SU-DHL-6 (cell line): ENCODE measurements at regions not wholly inside any gene's neighbourhood (a gene's known extent, or its start where the extent isn't known, plus 50 kb on each side); places are given as distances from the start of the nearest gene placed in this dataset.

Experiments
- H2AFZ ChIP-seq: fragments of 200-600 bp; sonication (generic); 2 replicates; pipeline ENCODE4 v1.6.1; 2014; ENCODE audit warnings: low read depth, mild to moderate bottlenecking, moderate library complexity, mixed read lengths, antibody characterized with exemption, low read length; ENCODE audit not compliant: severe bottlenecking
- H3F3A ChIP-seq: fragments of 200-600 bp; shearing (Covaris generic); 2 replicates; pipeline ENCODE4 v1.6.0; 2016; ENCODE audit warnings: antibody characterized with exemption, mild to moderate bottlenecking; ENCODE audit not compliant: insufficient read depth
- H3K27ac ChIP-seq: fragments of 200-600 bp; sonication (generic); 2 replicates; pipeline ENCODE4 v1.5.1; 2016; ENCODE audit warnings: low read depth, mild to moderate bottlenecking, low read length, moderate library complexity, mixed read lengths
- H3K27me3 ChIP-seq: fragments of 200-600 bp; sonication (generic), shearing (Covaris generic); 2 replicates; pipeline ENCODE4 v1.6.0; 2014; ENCODE audit warnings: mild to moderate bottlenecking, low read length
- H3K36me3 ChIP-seq: fragments of 200-600 bp; sonication (generic); 2 replicates; pipeline ENCODE4 v1.6.1; 2014; ENCODE audit warnings: mild to moderate bottlenecking, low read length, mixed read lengths
- H3K4me2 ChIP-seq: fragments of 300-600, 200-600 bp; shearing (Covaris generic), sonication (generic); 2 replicates; pipeline ENCODE4 v1.6.0; 2014; ENCODE audit warnings: low read length, low read depth, mild to moderate bottlenecking; ENCODE audit not compliant: poor library complexity, severe bottlenecking
- H3K4me3 ChIP-seq: fragments of 200-600 bp; sonication (generic); 2 replicates; pipeline ENCODE4 v1.5.1; 2014; ENCODE audit warnings: antibody characterized with exemption, low read length, mild to moderate bottlenecking, mixed read lengths; ENCODE audit not compliant: insufficient read depth, poor library complexity, severe bottlenecking
- H3K79me2 ChIP-seq: fragments of 200-600 bp; sonication (generic); 2 replicates; pipeline ENCODE4 v1.6.1; 2014; ENCODE audit warnings: mild to moderate bottlenecking, low read length, moderate library complexity; ENCODE audit not compliant: insufficient read depth
- H3K9ac ChIP-seq: fragments of 200-600 bp; sonication (generic); 2 replicates; pipeline ENCODE4 v1.7.0; 2014; ENCODE audit warnings: mild to moderate bottlenecking, low read length
- H3K9me2 ChIP-seq: fragments of 200-600 bp; sonication (generic); replicated peaks from 2 replicates; pipeline ENCODE4 v1.6.1; 2014; ENCODE audit warnings: low read length; ENCODE audit not compliant: insufficient read depth
- H3K9me3 ChIP-seq: fragments of 200-600 bp; sonication (generic); 2 replicates; pipeline ENCODE4 v1.6.1; 2014; ENCODE audit warnings: low read length, mixed read lengths; ENCODE audit not compliant: insufficient read depth
- H4K20me1 ChIP-seq: fragments of 200-600 bp; sonication (generic); 2 replicates; pipeline ENCODE4 v1.6.1; 2014; ENCODE audit warnings: low read depth, mild to moderate bottlenecking, antibody characterized with exemption, low read length, moderate library complexity, mixed read lengths
- CTCF ChIP-seq: fragments of 200-600 bp; sonication (generic); IDR thresholded peaks from one replicate; pipeline ENCODE4 v1.5.1; 2017; ENCODE audit warnings: antibody characterized with exemption, mild to moderate bottlenecking, low read length, moderate library complexity; ENCODE audit not compliant: insufficient read depth, poor library complexity, severe bottlenecking
- EZH2phosphoT487 ChIP-seq: fragments of 200-600 bp; sonication (generic), shearing (Covaris generic); conservative IDR thresholded peaks from 2 replicates; pipeline ENCODE4 v1.6.1; 2018; ENCODE audit warnings: mild to moderate bottlenecking, antibody characterized with exemption, low read length, moderate library complexity, mixed read lengths

GRCh38 chr10:128326851-128327250, 200.6 kb upstream of the MKI67 start:
- Histone ChIP-seq H3K9me2 (no peaks in the 10 kb centered on the region), H3K27me3 (no peaks in the 10 kb centered on the region), H3K79me2 (no peaks in the 10 kb centered on the region), H3K4me3 (no peak overlapping the region), H3F3A (no peaks in the 10 kb centered on the region), H3K4me2 (no peak overlapping the region), H4K20me1 (no peaks in the 10 kb centered on the region), H3K9me3 (no peaks in the 10 kb centered on the region), H3K9ac (no peak overlapping the region), H2AFZ (no peak overlapping the region), H3K36me3 (no peaks in the 10 kb centered on the region), H3K27ac (no peak overlapping the region)
- TF ChIP-seq CTCF, result no peak
- no peak for TF ChIP-seq EZH2phosphoT487

- H3K36me3 ChIP-seq, result no peaks in the 10 kb centered on the region
- H3K9me3 ChIP-seq, result no peaks in the 10 kb centered on the region
- no peak for TF ChIP-seq EZH2phosphoT487
- no peak for TF ChIP-seq CTCF
- no peak overlapping the region for H2AFZ ChIP-seq
- H3F3A ChIP-seq, result no peaks in the 10 kb centered on the region
- no peak overlapping the region for H3K4me3 ChIP-seq
- no peaks in the 10 kb centered on the region for H4K20me1 ChIP-seq
- no peak overlapping the region for H3K4me2 ChIP-seq
- no peaks in the 10 kb centered on the region for H3K79me2 ChIP-seq
- H3K27me3 ChIP-seq, result no peaks in the 10 kb centered on the region
- H3K9me2 ChIP-seq, result no peaks in the 10 kb centered on the region
- no peak overlapping the region for H3K9ac ChIP-seq
- no peak overlapping the region for H3K27ac ChIP-seq
Observed at GRCh38 chr10:128336401-128336800, 210.2 kb upstream of the MKI67 start.

GRCh38 chr10:128337860-128338378, 211.7 kb upstream of the MKI67 start:
- Histone ChIP-seq H3K36me3 (no peaks in the 10 kb centered on the region), H3K4me3 (no peak overlapping the region), H3K27me3 (no peaks in the 10 kb centered on the region), H3K9ac (no peak overlapping the region), H3F3A (no peaks in the 10 kb centered on the region), H3K27ac (no peak overlapping the region), H3K4me2 (no peak overlapping the region), H3K9me3 (no peaks in the 10 kb centered on the region), H4K20me1 (no peaks in the 10 kb centered on the region), H2AFZ (no peak overlapping the region), H3K9me2 (no peaks in the 10 kb centered on the region), H3K79me2 (no peaks in the 10 kb centered on the region)
- no peak for TF ChIP-seq EZH2phosphoT487
- no peak for TF ChIP-seq CTCF

- no peaks in the 10 kb centered on the region for H3K79me2 ChIP-seq
- H2AFZ ChIP-seq, result no peak overlapping the region
- no peaks in the 10 kb centered on the region for H3K36me3 ChIP-seq
- no peaks in the 10 kb centered on the region for H3K9me3 ChIP-seq
- H3K4me3 ChIP-seq, result no peak overlapping the region
- H3K9me2 ChIP-seq, result no peaks in the 10 kb centered on the region
- H4K20me1 ChIP-seq, result no peaks in the 10 kb centered on the region
- H3K9ac ChIP-seq, result no peak overlapping the region
- H3F3A ChIP-seq, result no peaks in the 10 kb centered on the region
- no peak overlapping the region for H3K27ac ChIP-seq
- no peak overlapping the region for H3K4me2 ChIP-seq
- TF ChIP-seq EZH2phosphoT487 (no peak), CTCF (no peak)
- H3K27me3 ChIP-seq, result no peaks in the 10 kb centered on the region
Observed at GRCh38 chr10:128338951-128339350, 212.7 kb upstream of the MKI67 start.
